IMR-90 (cell line): ENCODE measurements at regions not wholly inside any gene's neighbourhood (a gene's known extent, or its start where the extent isn't known, plus 50 kb on each side); places are given as distances from the start of the nearest gene placed in this dataset.

Experiments
- BHLHE40 ChIP-seq: fragments of 150-350 bp; IDR thresholded peaks from 2 replicates; pipeline ENCODE4 v1.6.1; 2016; ENCODE audit warnings: mild to moderate bottlenecking, low read depth, low read length
- CEBPB ChIP-seq: IDR thresholded peaks from 2 replicates; pipeline ENCODE4 v1.6.1; 2012; ENCODE audit warnings: low read depth, low read length, improper control_type of control experiment
- CHD1 ChIP-seq: IDR thresholded peaks from 2 replicates; pipeline ENCODE4 v1.6.1; 2012; ENCODE audit warnings: low read depth, low read length, improper control_type of control experiment
- CTCF ChIP-seq: conservative IDR thresholded peaks from 2 replicates; pipeline ENCODE4 v1.5.1; 2012; ENCODE audit warnings: mild to moderate bottlenecking, low read depth, low read length, improper control_type of control experiment
- FOS ChIP-seq: fragments of 150-350 bp; IDR thresholded peaks from 2 replicates; pipeline ENCODE4 v1.6.1; 2016; ENCODE audit warnings: low read depth, low read length
- MAFK ChIP-seq: IDR thresholded peaks from 2 replicates; pipeline ENCODE4 v1.6.1; 2012; ENCODE audit warnings: low read depth, low read length, improper control_type of control experiment
- MAZ ChIP-seq: IDR thresholded peaks from 2 replicates; pipeline ENCODE4 v1.6.1; 2012; ENCODE audit warnings: low read depth, mild to moderate bottlenecking, low read length, improper control_type of control experiment, moderate library complexity, borderline replicate concordance
- MXI1 ChIP-seq: IDR thresholded peaks from 2 replicates; pipeline ENCODE4 v1.6.1; 2012; ENCODE audit warnings: low read depth, mild to moderate bottlenecking, low read length, moderate library complexity, borderline replicate concordance
- POLR2A ChIP-seq: IDR thresholded peaks from 2 replicates; pipeline ENCODE4 v1.6.1; 2012; ENCODE audit warnings: mild to moderate bottlenecking, low read depth, low read length
- RAD21 ChIP-seq: IDR thresholded peaks from 2 replicates; pipeline ENCODE4 v1.6.1; 2012; ENCODE audit warnings: low read length, improper control_type of control experiment
- RFX5 ChIP-seq: IDR thresholded peaks from 2 replicates; pipeline ENCODE4 v1.8.0; 2012; ENCODE audit warnings: low read depth, mild to moderate bottlenecking, low read length, moderate library complexity
- SMC3 ChIP-seq: fragments of 150-350 bp; IDR thresholded peaks from 2 replicates; pipeline ENCODE4 v1.6.1; 2016; ENCODE audit warnings: low read depth, mild to moderate bottlenecking, antibody characterized with exemption, low read length, moderate library complexity
- TF ChIP-seq, protein P1 (sequence below): fragments of 150-350 bp; IDR thresholded peaks from 2 replicates; pipeline ENCODE4 v1.6.1; 2016; ENCODE audit warnings: low read depth, mild to moderate bottlenecking, low read length, moderate library complexity, borderline replicate concordance
- TF ChIP-seq, protein P2 (sequence below): fragments of 150-350 bp; IDR thresholded peaks from 2 replicates; pipeline ENCODE4 v1.6.1; 2017; ENCODE audit warnings: mild to moderate bottlenecking, antibody characterized with exemption, low read length, low read depth

- TF ChIP-seq POLR2A = no peak
- no peak for TF ChIP-seq MAZ
- TF ChIP-seq CHD1 = no peak
- no peak for TF ChIP-seq CTCF
- TF ChIP-seq MAFK = no peak
- TF ChIP-seq FOS = no peak
- peak; percentile 86 for TF ChIP-seq CEBPB
- no peak for TF ChIP-seq MXI1
- no peak for TF ChIP-seq SMC3
- no peak for TF ChIP-seq RAD21
- TF ChIP-seq, protein P1, sequence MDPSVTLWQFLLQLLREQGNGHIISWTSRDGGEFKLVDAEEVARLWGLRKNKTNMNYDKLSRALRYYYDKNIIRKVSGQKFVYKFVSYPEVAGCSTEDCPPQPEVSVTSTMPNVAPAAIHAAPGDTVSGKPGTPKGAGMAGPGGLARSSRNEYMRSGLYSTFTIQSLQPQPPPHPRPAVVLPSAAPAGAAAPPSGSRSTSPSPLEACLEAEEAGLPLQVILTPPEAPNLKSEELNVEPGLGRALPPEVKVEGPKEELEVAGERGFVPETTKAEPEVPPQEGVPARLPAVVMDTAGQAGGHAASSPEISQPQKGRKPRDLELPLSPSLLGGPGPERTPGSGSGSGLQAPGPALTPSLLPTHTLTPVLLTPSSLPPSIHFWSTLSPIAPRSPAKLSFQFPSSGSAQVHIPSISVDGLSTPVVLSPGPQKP = no peak
- TF ChIP-seq BHLHE40 = no peak
- TF ChIP-seq, protein P2, sequence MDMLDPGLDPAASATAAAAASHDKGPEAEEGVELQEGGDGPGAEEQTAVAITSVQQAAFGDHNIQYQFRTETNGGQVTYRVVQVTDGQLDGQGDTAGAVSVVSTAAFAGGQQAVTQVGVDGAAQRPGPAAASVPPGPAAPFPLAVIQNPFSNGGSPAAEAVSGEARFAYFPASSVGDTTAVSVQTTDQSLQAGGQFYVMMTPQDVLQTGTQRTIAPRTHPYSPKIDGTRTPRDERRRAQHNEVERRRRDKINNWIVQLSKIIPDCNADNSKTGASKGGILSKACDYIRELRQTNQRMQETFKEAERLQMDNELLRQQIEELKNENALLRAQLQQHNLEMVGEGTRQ = no peak
- TF ChIP-seq RFX5 = no peak
Measured at GRCh38 chr13:67950603-67951002, 720.5 kb upstream of the PCDH9 start.
